Thyroid gland (tissue), 4 donors: ENCODE measurements at regions not wholly inside any gene's neighbourhood (a gene's known extent, or its start where the extent isn't known, plus 50 kb on each side); places are given as distances from the start of the nearest gene placed in this dataset.

Experiments used
- POLR2A ChIP-seq, 2 donors: fragments of 450-650 bp; IDR thresholded peaks; one replicate each; pipeline ENCODE4 v1.6.1; 2017; ENCODE audit warnings: antibody characterized with exemption in 2 of 2, mild to moderate bottlenecking in 2 of 2, moderate library complexity in 1 of 2
- TF ChIP-seq, protein P1 (sequence below), 6 experiments: fragments of 200-600 bp in 3 of 6; fragments of 450-650 bp in 3 of 6; sonication (generic) in 3 of 6; IDR thresholded peaks; one replicate each; pipeline ENCODE4 v1.5.1; 2016 to 2019; ENCODE audit warnings: antibody characterized with exemption in 6 of 6, mild to moderate bottlenecking in 2 of 6, inconsistent platforms in 1 of 6, moderate library complexity in 1 of 6

DNA sequence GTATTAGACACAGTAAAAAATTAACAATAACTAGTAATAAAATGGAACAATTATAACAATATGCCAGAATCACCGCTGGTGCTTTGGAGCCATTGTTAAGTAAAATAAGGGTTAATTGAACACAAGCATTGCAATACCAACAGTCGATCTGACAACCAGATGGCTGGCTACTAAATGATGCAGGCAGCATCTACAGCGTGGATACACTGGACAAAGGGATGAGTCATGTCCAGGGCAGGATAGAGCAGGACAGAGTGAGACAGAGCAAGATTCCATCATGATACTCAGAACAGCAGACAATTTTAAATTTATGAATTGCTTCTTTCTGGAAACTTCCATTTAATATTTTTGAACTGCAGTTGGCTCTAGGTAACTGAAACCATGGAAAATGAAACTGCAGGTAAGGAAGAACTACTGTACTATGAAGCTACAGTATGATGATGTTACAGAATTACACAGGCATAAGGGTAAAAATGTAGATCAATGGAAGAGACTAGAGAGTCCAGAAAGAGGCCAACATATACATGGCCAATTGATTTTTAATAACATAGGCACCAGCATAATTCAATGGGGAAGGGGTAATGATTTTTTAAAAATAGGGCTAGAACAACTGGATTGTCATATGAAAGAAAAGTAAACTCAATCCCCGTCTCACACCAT, 168.7 kb downstream of the RRAGC start:
- TF ChIP-seq POLR2A (IDR thresholded peaks at IDR 0.05) = no peak
- TF ChIP-seq, protein P1, sequence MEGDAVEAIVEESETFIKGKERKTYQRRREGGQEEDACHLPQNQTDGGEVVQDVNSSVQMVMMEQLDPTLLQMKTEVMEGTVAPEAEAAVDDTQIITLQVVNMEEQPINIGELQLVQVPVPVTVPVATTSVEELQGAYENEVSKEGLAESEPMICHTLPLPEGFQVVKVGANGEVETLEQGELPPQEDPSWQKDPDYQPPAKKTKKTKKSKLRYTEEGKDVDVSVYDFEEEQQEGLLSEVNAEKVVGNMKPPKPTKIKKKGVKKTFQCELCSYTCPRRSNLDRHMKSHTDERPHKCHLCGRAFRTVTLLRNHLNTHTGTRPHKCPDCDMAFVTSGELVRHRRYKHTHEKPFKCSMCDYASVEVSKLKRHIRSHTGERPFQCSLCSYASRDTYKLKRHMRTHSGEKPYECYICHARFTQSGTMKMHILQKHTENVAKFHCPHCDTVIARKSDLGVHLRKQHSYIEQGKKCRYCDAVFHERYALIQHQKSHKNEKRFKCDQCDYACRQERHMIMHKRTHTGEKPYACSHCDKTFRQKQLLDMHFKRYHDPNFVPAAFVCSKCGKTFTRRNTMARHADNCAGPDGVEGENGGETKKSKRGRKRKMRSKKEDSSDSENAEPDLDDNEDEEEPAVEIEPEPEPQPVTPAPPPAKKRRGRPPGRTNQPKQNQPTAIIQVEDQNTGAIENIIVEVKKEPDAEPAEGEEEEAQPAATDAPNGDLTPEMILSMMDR (IDR thresholded peaks at IDR 0.05) = no peak
